ENCODE measurements at regions not wholly inside any gene's neighbourhood (a gene's known extent, or its start where the extent isn't known, plus 50 kb on each side); places are given as distances from the start of the nearest gene placed in this dataset.

GRCh38 chr1:5271264-5271663, 616.9 kb downstream of the AJAP1 start:
- DNase-seq: no peak

- no peak for DNase-seq
These were observed 615.5 kb downstream of the AJAP1 start for GRCh38 chr1:5269901-5270300.

- DNase-seq: no peak
These were observed 613.3 kb downstream of the AJAP1 start for GRCh38 chr1:5267603-5268235.

- no peak for DNase-seq
These were observed 611.1 kb downstream of the AJAP1 start for GRCh38 chr1:5265438-5266075.

GRCh38 chr1:5264476-5264875, 610.1 kb downstream of the AJAP1 start:
- no peak for DNase-seq

GRCh38 chr1:5256793-5257192, 602.4 kb downstream of the AJAP1 start:
- DNase-seq: no peak

GRCh38 chr1:5254975-5255374, 600.6 kb downstream of the AJAP1 start:
- DNase-seq: no peak

- no peak for DNase-seq
These were observed 599.8 kb downstream of the AJAP1 start for GRCh38 chr1:5254131-5254725.

GRCh38 chr1:5253036-5253435, 598.6 kb downstream of the AJAP1 start:
- DNase-seq: no peak

- DNase-seq: no peak
These were observed 595.9 kb downstream of the AJAP1 start for GRCh38 chr1:5250336-5250735.

- DNase-seq: no peak
These were observed 590.9 kb downstream of the AJAP1 start for GRCh38 chr1:5245348-5245747.

- DNase-seq: no peak
These were observed 590.3 kb downstream of the AJAP1 start for GRCh38 chr1:5244631-5245285.

GRCh38 chr1:5242850-5243249, 588.4 kb downstream of the AJAP1 start:
- no peak for DNase-seq

GRCh38 chr1:5239911-5240310, 585.5 kb downstream of the AJAP1 start:
- no peak for DNase-seq

GRCh38 chr1:5238351-5239130, 584.1 kb downstream of the AJAP1 start:
- DNase-seq: no peak

- DNase-seq: no peak
These were observed 581.0 kb downstream of the AJAP1 start for GRCh38 chr1:5235355-5235899.

- DNase-seq: no peak
These were observed 578.1 kb downstream of the AJAP1 start for GRCh38 chr1:5232537-5232936.

GRCh38 chr1:5231541-5232315, 577.3 kb downstream of the AJAP1 start:
- no peak for DNase-seq

- DNase-seq: no peak
These were observed 572.7 kb downstream of the AJAP1 start for GRCh38 chr1:5227114-5227513.

GRCh38 chr1:5225707-5226704, 571.6 kb downstream of the AJAP1 start:
- no peak for DNase-seq

All from skin of body (tissue), 1 donor.